Calu3 (cell line): ENCODE measurements at regions not wholly inside any gene's neighbourhood (a gene's known extent, or its start where the extent isn't known, plus 50 kb on each side); places are given as distances from the start of the nearest gene placed in this dataset.

Experiments
- BruUV-seq: library from RNA; stranded (reverse); fragments of 400-500 nt; replicated peaks from 2 replicates; lab custom pipeline; 2021; lab: Mats Ljungman, UMichigan
- CTCF ChIA-PET: fragments of 300-600 bp; sonication (Branson Sonifier 250); formaldehyde crosslinking; loops from one replicate; lab custom pipeline; 2022; ENCODE audit warnings: antibody characterized with exemption; lab: Charles Lee
- DNase-seq: peaks from one replicate; pipeline ENCODE4 v3.0.0; 2022
- H3K27ac Mint-ChIP-seq: one replicate; pipeline ENCODE4 v1.8.0; 2022; ENCODE audit warnings: mixed read lengths; ENCODE audit not compliant: unreplicated experiment
- H3K27me3 Mint-ChIP-seq: one replicate; pipeline ENCODE4 v1.8.0; 2022; ENCODE audit warnings: mixed read lengths; ENCODE audit not compliant: unreplicated experiment
- H3K36me3 Mint-ChIP-seq: one replicate; pipeline ENCODE4 v1.8.0; 2022; ENCODE audit warnings: mild to moderate bottlenecking, moderate library complexity, mixed read lengths; ENCODE audit not compliant: insufficient read depth, unreplicated experiment
- H3K4me1 Mint-ChIP-seq: one replicate; pipeline ENCODE4 v1.8.0; 2022; ENCODE audit warnings: mild to moderate bottlenecking, low read depth, mixed read lengths; ENCODE audit not compliant: unreplicated experiment
- H3K4me3 Mint-ChIP-seq: one replicate; pipeline ENCODE4 v1.8.0; 2022; ENCODE audit warnings: mild to moderate bottlenecking, low read depth, moderate library complexity, mixed read lengths; ENCODE audit not compliant: unreplicated experiment
- H3K9me3 Mint-ChIP-seq: one replicate; pipeline ENCODE4 v1.8.0; 2022; ENCODE audit warnings: low read depth, mixed read lengths; ENCODE audit not compliant: unreplicated experiment
- CTCF ChIP-seq: fragments of 200-600 bp; IDR thresholded peaks from one replicate; pipeline ENCODE4 v1.8.0; 2022; ENCODE audit warnings: antibody characterized with exemption; ENCODE audit not compliant: unreplicated experiment
- intact Hi-C: fragments of 100-400 bp; cut with micrococcal nuclease; formaldehyde crosslinking; loops from one replicate; pipeline ENCODE4 v1.10.0; 2022; ENCODE audit not compliant: unreplicated experiment

DNA sequence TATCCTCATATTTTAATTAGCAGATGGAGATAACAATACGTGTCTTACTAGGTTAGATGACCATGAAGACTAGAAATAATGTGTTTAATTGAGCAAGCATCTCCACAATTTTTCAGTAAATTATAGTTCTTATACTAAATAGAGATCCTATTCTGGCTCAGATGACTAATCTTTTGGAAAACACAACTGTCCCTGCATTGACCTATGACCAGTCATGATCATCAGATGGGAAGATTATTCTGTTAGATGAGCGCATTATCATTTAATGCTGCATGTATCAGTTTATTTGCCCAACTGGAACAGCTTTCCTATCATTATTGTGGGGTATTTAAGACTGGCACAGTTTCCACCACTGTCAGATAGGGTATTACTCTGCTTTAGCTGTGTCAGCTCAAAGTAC, 185.5 kb downstream of the MOXD1 start:
- CTCF ChIA-PET, result interaction anchor here (0.7 to 0.8 kb wide), 2 partner anchors 16 to 287 kb away, joined by 4 to 5 read pairs; no protein-coding TSS in a partner anchor
- H3K4me3 Mint-ChIP-seq, result no peak overlapping the region
- intact Hi-C loops, result loop anchor here (10.0 kb wide), 1 partner anchor 261 kb away; the partner anchor contains the start of gene CCN2
- BruUV-seq, result no TSS peak
- TF ChIP-seq CTCF, result no peak
- H3K9me3 Mint-ChIP-seq, result no peaks in the 10 kb centered on the region
- no peak for DNase-seq
- no peaks in the 10 kb centered on the region for H3K27me3 Mint-ChIP-seq
- H3K36me3 Mint-ChIP-seq, result no peaks in the 10 kb centered on the region
- no peak overlapping the region for H3K27ac Mint-ChIP-seq
- H3K4me1 Mint-ChIP-seq, result peaks cover 9% of the 10 kb centered on the region

GRCh38 chr6:132214716-132215115, 186.6 kb downstream of the MOXD1 start:
- DNase-seq, result no peak
- Mint-ChIP-seq H3K4me1 (peaks cover 9% of the 10 kb centered on the region), H3K27ac (no peak overlapping the region), H3K36me3 (no peaks in the 10 kb centered on the region), H3K4me3 (no peak overlapping the region), H3K9me3 (no peaks in the 10 kb centered on the region), H3K27me3 (no peaks in the 10 kb centered on the region)
- CTCF ChIA-PET, result no interaction called here
- TF ChIP-seq CTCF, result no peak
- intact Hi-C loops, result loop anchor here (10.0 kb wide), 1 partner anchor 260 kb away; the partner anchor contains the start of gene CCN2
- BruUV-seq, result no TSS peak

DNA sequence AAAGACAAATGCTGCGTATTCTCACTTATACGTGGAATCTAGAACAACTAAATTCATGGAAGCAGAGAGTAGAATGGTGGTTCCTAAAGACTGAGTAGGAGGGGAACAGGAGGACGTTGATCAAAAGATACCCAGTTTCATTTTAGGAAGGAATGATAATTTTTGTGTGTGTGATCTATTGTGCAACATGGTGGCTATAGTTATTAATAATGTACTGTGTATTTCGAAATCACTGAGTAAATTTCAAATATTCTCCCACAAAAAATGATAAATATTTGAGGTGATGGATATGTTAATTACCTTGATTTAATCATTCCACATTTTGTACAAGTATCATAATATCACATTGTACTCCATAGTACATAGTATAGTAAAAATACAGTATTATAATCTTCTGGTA, 187.5 kb downstream of the MOXD1 start:
- H3K4me3 Mint-ChIP-seq, result no peak overlapping the region
- intact Hi-C loops, result loop anchor here (10.0 kb wide), 1 partner anchor 259 kb away; the partner anchor contains the start of gene CCN2
- no TSS peak for BruUV-seq
- no peaks in the 10 kb centered on the region for H3K27me3 Mint-ChIP-seq
- no peak overlapping the region for H3K27ac Mint-ChIP-seq
- H3K4me1 Mint-ChIP-seq, result peaks cover 17% of the 10 kb centered on the region
- DNase-seq, result no peak
- CTCF ChIA-PET, result interaction anchor here (0.6 kb wide), 1 partner anchor 267 kb away, joined by 8 read pairs; no protein-coding TSS in a partner anchor
- no peak for TF ChIP-seq CTCF
- no peaks in the 10 kb centered on the region for H3K9me3 Mint-ChIP-seq
- H3K36me3 Mint-ChIP-seq, result no peaks in the 10 kb centered on the region

- Mint-ChIP-seq H3K27ac (no peak overlapping the region), H3K27me3 (no peaks in the 10 kb centered on the region), H3K4me1 (peaks cover 17% of the 10 kb centered on the region), H3K4me3 (no peak overlapping the region), H3K36me3 (no peaks in the 10 kb centered on the region), H3K9me3 (no peaks in the 10 kb centered on the region)
- intact Hi-C loops, result loop anchor here (10.0 kb wide), 1 partner anchor 258 kb away; the partner anchor contains the start of gene CCN2
- CTCF ChIA-PET, result interaction anchor here (0.6 kb wide), 1 partner anchor 266 kb away, joined by 8 read pairs; no protein-coding TSS in a partner anchor
- DNase-seq, result no peak
- TF ChIP-seq CTCF, result no peak
- BruUV-seq, result no TSS peak
Measured at GRCh38 chr6:132213191-132213590, 188.1 kb downstream of the MOXD1 start.
